ENCODE measurements at regions not wholly inside any gene's neighbourhood (a gene's known extent, or its start where the extent isn't known, plus 50 kb on each side); places are given as distances from the start of the nearest gene placed in this dataset.

DNA sequence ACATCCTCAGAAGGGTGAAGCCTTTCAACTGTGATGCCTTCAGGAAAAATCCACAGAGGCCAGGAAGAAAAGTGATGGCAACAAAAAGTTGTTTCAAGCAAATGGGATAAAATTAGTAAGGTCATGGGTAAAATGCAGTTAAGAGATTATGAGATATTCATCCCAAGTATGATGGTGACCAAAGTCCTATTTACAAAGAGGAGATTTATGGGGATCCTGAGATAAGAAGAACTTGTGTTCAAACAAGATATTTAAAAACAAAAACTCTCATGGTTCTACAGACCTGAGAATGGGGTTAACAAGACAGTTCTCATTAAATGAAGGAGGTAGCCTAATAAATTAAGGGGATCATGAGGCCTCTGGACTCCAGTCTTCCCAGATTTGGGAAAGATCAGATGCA lies 184.4 kb downstream of the FCRL5 start:
- no peak for ATAC-seq
- Mint-ChIP-seq H3K4me1 (peaks cover 17% of the 10 kb centered on the region), H3K27me3 (ENCODE audit: low read depth) (no peaks in the 10 kb centered on the region), H3K4me3 (no peak overlapping the region), H3K27ac (no peak overlapping the region; the same call in 1 of the 2 replicates), H3K9me3 (peaks cover 4% of the 10 kb centered on the region), H3K36me3 (no peaks in the 10 kb centered on the region)
- no peak for DNase-seq (ENCODE audit: low spot score)
- TF ChIP-seq, protein P1, sequence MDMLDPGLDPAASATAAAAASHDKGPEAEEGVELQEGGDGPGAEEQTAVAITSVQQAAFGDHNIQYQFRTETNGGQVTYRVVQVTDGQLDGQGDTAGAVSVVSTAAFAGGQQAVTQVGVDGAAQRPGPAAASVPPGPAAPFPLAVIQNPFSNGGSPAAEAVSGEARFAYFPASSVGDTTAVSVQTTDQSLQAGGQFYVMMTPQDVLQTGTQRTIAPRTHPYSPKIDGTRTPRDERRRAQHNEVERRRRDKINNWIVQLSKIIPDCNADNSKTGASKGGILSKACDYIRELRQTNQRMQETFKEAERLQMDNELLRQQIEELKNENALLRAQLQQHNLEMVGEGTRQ (CRISPR knock-in tag; IDR thresholded peaks at IDR 0.05), result no peak
- TF ChIP-seq ZNF423 (CRISPR knock-in tag; IDR thresholded peaks at IDR 0.05) (no peak), ZBTB21 (CRISPR knock-in tag; IDR thresholded peaks at IDR 0.05; ENCODE audit: borderline replicate concordance) (no peak), TEAD1 (CRISPR knock-in tag; IDR thresholded peaks at IDR 0.05) (no peak), JAZF1 (CRISPR knock-in tag; IDR thresholded peaks at IDR 0.05) (no peak), GRHL2 (CRISPR knock-in tag; IDR thresholded peaks at IDR 0.05; ENCODE audit: insufficient replicate concordance, severe bottlenecking) (no peak), GTF2I (CRISPR knock-in tag; conservative IDR thresholded peaks at IDR 0.05) (no peak), MXD4 (CRISPR knock-in tag; IDR thresholded peaks at IDR 0.05; ENCODE audit: borderline replicate concordance) (no peak), CREB1 (CRISPR knock-in tag; IDR thresholded peaks at IDR 0.05) (no peak), SMAD3 (CRISPR knock-in tag; IDR thresholded peaks at IDR 0.05; ENCODE audit: borderline replicate concordance) (no peak), SP1 (CRISPR knock-in tag; conservative IDR thresholded peaks at IDR 0.05) (no peak), FOXJ3 (CRISPR knock-in tag; IDR thresholded peaks at IDR 0.05; ENCODE audit: borderline replicate concordance) (no peak), TCF7 (CRISPR knock-in tag; IDR thresholded peaks at IDR 0.05; ENCODE audit: low read depth) (no peak)
- TF ChIP-seq, protein P2, sequence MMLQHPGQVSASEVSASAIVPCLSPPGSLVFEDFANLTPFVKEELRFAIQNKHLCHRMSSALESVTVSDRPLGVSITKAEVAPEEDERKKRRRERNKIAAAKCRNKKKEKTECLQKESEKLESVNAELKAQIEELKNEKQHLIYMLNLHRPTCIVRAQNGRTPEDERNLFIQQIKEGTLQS (CRISPR knock-in tag; conservative IDR thresholded peaks at IDR 0.05), result no peak
- TF ChIP-seq, protein P3, sequence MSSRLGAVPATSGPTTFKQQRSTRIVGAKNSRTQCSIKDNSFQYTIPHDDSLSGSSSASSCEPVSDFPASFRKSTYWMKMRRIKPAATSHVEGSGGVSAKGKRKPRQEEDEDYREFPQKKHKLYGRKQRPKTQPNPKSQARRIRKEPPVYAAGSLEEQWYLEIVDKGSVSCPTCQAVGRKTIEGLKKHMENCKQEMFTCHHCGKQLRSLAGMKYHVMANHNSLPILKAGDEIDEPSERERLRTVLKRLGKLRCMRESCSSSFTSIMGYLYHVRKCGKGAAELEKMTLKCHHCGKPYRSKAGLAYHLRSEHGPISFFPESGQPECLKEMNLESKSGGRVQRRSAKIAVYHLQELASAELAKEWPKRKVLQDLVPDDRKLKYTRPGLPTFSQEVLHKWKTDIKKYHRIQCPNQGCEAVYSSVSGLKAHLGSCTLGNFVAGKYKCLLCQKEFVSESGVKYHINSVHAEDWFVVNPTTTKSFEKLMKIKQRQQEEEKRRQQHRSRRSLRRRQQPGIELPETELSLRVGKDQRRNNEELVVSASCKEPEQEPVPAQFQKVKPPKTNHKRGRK (CRISPR knock-in tag; IDR thresholded peaks at IDR 0.05; ENCODE audit: borderline replicate concordance), result no peak
- TF ChIP-seq, protein P4, sequence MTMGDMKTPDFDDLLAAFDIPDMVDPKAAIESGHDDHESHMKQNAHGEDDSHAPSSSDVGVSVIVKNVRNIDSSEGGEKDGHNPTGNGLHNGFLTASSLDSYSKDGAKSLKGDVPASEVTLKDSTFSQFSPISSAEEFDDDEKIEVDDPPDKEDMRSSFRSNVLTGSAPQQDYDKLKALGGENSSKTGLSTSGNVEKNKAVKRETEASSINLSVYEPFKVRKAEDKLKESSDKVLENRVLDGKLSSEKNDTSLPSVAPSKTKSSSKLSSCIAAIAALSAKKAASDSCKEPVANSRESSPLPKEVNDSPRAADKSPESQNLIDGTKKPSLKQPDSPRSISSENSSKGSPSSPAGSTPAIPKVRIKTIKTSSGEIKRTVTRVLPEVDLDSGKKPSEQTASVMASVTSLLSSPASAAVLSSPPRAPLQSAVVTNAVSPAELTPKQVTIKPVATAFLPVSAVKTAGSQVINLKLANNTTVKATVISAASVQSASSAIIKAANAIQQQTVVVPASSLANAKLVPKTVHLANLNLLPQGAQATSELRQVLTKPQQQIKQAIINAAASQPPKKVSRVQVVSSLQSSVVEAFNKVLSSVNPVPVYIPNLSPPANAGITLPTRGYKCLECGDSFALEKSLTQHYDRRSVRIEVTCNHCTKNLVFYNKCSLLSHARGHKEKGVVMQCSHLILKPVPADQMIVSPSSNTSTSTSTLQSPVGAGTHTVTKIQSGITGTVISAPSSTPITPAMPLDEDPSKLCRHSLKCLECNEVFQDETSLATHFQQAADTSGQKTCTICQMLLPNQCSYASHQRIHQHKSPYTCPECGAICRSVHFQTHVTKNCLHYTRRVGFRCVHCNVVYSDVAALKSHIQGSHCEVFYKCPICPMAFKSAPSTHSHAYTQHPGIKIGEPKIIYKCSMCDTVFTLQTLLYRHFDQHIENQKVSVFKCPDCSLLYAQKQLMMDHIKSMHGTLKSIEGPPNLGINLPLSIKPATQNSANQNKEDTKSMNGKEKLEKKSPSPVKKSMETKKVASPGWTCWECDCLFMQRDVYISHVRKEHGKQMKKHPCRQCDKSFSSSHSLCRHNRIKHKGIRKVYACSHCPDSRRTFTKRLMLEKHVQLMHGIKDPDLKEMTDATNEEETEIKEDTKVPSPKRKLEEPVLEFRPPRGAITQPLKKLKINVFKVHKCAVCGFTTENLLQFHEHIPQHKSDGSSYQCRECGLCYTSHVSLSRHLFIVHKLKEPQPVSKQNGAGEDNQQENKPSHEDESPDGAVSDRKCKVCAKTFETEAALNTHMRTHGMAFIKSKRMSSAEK (CRISPR knock-in tag; IDR thresholded peaks at IDR 0.05; ENCODE audit: borderline replicate concordance), result no peak
- TF ChIP-seq, protein P5, sequence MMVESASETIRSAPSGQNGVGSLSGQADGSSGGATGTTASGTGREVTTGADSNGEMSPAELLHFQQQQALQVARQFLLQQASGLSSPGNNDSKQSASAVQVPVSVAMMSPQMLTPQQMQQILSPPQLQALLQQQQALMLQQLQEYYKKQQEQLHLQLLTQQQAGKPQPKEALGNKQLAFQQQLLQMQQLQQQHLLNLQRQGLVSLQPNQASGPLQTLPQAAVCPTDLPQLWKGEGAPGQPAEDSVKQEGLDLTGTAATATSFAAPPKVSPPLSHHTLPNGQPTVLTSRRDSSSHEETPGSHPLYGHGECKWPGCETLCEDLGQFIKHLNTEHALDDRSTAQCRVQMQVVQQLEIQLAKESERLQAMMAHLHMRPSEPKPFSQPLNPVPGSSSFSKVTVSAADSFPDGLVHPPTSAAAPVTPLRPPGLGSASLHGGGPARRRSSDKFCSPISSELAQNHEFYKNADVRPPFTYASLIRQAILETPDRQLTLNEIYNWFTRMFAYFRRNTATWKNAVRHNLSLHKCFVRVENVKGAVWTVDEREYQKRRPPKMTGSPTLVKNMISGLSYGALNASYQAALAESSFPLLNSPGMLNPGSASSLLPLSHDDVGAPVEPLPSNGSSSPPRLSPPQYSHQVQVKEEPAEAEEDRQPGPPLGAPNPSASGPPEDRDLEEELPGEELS (CRISPR knock-in tag; IDR thresholded peaks at IDR 0.05), result no peak
- TF ChIP-seq, protein P6, sequence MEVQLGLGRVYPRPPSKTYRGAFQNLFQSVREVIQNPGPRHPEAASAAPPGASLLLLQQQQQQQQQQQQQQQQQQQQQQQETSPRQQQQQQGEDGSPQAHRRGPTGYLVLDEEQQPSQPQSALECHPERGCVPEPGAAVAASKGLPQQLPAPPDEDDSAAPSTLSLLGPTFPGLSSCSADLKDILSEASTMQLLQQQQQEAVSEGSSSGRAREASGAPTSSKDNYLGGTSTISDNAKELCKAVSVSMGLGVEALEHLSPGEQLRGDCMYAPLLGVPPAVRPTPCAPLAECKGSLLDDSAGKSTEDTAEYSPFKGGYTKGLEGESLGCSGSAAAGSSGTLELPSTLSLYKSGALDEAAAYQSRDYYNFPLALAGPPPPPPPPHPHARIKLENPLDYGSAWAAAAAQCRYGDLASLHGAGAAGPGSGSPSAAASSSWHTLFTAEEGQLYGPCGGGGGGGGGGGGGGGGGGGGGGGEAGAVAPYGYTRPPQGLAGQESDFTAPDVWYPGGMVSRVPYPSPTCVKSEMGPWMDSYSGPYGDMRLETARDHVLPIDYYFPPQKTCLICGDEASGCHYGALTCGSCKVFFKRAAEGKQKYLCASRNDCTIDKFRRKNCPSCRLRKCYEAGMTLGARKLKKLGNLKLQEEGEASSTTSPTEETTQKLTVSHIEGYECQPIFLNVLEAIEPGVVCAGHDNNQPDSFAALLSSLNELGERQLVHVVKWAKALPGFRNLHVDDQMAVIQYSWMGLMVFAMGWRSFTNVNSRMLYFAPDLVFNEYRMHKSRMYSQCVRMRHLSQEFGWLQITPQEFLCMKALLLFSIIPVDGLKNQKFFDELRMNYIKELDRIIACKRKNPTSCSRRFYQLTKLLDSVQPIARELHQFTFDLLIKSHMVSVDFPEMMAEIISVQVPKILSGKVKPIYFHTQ (CRISPR knock-in tag; IDR thresholded peaks at IDR 0.05), result no peak
- TF ChIP-seq, protein P7, sequence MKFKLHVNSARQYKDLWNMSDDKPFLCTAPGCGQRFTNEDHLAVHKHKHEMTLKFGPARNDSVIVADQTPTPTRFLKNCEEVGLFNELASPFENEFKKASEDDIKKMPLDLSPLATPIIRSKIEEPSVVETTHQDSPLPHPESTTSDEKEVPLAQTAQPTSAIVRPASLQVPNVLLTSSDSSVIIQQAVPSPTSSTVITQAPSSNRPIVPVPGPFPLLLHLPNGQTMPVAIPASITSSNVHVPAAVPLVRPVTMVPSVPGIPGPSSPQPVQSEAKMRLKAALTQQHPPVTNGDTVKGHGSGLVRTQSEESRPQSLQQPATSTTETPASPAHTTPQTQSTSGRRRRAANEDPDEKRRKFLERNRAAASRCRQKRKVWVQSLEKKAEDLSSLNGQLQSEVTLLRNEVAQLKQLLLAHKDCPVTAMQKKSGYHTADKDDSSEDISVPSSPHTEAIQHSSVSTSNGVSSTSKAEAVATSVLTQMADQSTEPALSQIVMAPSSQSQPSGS (CRISPR knock-in tag; IDR thresholded peaks at IDR 0.05; ENCODE audit: borderline replicate concordance, low read depth), result no peak
- ChIA-PET POLR2A (no interaction called here), CTCF (no interaction called here)

All from WTC11 (cell line).